GM19351 (cell line): ENCODE measurements at regions not wholly inside any gene's neighbourhood (a gene's known extent, or its start where the extent isn't known, plus 50 kb on each side); places are given as distances from the start of the nearest gene placed in this dataset.
A peak's percentile ranks its signal among the peaks of the same experiment; 100 is the strongest.
"Not testable (repeated sequence)": the region's sequence is repeated elsewhere in the genome, so short reads cannot be mapped to it uniquely, and the experiment has no call there.

Experiments
- ATAC-seq: cut with Tn5 transposase; IDR thresholded peaks from one replicate; pipeline ENCODE4 v1.9.1; 2021; ENCODE audit warnings: mild to moderate bottlenecking, moderate library complexity; ENCODE audit not compliant: unreplicated experiment

DNA sequence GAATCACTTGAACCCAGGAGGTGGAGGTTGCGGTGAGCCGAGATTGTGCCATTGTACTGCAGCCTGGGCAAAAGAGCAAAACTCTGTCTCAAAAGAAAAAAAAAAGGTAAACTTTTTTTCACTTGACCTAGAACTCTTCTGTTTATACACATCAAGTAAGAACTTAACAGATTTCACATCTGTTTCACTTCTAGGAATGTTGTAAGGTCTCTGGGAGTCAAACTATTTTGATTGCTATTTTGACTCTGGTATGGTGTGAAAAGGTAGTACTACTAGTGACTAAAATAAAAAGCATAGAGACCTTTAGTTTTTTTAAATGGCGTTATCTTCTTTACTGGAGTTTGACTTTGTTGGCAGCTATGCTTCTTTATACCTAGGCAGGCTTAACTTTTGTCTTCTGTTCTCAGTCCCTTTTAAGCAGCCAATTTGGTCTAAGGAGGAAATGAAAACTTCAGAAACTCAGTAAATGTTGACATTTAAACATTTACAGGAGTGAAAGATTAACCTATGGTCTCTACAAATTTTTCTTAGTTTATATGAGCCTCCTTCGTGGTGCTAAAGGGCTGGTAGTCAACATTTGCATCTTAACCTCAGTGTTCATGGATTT is 84.7 kb downstream of the METTL2B start:
- ATAC-seq = not testable (repeated sequence)

DNA sequence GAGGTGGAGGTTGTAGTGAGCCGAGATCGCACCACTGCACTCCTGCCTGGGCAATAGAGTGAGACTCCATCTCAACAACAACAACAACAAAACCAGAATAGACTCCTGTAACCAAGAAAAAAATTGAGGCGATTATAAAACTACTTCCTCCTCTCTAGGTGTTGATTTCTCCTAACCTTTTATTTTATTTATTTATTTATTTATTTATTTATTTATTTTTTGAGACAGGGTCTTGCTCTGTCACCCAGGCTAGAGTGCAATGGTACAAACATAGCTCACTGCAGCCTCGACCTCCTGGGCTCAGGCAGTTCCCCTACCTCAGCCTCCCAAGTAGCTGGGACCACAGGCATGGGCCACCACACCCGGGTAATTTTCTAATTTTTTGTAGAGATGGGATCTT is 86.2 kb downstream of the METTL2B start:
- ATAC-seq = not testable (repeated sequence)

DNA sequence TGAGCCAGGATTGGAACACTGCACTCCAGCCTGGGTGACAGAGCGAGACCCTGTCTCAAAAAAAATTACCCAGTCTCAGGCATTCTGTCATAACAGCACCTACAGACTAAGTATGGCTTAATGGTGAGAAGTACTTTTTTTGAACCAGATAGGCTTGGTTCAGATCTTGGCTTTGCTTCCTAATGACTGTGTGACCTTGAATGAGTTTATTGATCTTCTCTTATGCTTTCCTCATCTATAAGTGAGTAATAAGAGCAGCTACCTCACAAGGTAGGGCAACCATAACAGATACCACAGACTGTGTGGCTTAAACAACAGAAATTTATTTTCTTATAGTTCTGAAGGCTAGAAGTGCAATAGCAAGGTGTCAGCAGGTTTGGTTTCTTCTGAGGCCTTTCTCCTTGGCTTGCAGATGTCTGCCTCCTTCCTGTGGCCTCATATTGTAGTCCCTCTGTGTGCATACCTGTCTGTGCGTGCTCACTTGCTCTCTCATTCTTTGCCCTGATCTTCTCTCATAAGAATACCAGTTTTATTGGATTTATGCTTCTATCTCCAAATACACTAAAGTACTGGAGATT is 87.7 kb downstream of the METTL2B start:
- ATAC-seq = not testable (repeated sequence)

DNA sequence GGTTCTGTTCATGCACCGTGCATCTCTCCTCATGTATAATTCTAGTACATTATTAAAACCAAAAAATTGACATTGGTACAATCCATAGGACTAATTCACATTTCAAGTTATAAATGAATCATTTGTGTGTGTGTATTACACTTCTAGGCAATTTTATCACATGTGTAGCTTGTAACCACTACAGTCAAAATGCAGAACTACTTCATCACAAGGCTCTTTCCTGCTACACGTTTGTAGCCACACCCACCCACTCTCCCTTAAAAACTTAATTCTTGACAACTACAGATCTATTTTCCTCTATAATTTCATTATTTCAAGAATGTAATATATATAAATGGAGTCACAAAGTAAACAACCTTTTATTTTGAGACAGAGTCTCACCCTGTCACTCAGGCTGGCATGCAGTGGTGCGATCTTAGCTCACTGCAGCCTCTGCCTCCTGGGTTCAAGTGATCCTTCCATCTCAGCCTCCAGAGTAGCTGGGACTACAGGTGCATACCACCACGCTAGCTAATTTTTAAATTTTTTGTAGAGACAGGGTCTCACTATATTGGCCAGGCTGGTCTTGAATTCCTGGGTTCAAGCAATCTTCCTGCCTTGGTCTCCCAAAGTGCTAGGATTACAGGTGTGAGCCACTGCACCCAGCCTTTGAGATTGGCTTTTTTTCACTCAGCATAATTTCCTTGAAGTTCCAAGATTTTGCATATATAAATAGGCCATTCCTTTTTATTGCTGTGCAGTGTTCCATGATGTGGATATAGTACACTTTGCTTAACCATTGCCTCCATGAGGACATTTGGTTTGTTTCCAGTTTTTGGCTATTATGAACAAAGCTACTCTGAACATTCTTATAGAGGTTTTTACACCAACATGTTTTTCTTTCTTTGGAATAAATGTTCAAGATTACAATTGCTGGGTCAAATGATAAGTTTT is 88.7 kb downstream of the METTL2B start:
- not testable (repeated sequence) for ATAC-seq

DNA sequence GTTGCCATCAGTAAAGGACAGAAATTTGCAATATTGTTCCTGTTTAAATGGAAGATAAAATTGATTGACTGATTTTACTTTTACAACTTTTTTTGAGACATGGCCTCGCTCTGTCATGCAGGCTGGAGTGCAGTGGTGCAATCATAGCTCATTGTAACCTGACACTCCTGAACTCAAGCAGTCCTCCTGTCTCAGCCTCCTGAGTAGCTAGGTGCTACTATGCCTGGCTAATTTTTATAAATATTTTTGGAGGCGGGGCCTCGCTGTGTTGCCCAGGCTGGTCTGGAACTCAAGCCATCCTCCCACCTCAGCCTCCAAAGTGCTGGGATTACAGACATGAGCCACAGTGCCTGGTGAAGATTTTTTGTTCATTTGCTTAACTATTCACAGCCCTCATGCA is 96.8 kb upstream of the GARIN1A start:
- not testable (repeated sequence) for ATAC-seq

DNA sequence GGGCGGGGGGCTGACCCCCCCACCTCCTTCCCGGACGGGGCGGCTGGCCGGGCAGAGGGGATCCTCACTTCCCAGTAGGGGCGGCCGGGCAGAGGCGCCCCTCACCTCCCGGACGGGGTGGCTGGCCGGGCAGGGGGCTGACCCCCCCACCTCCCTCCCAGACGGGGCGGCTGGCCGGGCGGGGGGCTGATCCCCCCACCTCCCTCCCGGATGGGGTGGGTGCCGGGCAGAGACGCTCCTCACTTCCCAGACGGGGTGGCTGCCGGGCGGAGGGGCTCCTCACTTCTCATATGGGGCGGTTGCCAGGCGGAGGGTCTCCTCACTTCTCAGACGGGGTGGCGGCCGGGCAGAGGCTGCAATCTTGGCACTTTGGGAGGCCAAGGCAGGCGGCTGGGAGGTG is 95.1 kb upstream of the GARIN1A start:
- ATAC-seq = not testable (repeated sequence)

DNA sequence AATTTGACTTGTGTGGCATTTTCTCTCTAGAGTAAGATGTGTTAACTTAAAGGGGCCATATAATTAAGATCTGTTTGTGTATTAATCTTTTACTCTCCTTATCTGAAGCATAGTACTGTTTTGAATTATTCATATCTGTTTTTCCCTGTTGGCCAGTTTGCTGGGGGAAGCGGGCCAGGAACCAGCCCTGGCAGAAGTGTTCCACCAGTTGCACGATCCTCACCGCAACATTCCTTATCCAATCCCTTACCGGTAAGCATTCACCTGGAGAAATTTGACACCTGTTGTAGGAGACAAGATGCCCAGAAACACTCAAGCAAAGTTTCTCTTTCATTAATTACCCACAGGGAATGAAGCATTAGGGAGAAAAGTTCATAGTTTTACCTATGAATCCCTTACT is 92.2 kb upstream of the GARIN1A start:
- ATAC-seq = not testable (repeated sequence)

DNA sequence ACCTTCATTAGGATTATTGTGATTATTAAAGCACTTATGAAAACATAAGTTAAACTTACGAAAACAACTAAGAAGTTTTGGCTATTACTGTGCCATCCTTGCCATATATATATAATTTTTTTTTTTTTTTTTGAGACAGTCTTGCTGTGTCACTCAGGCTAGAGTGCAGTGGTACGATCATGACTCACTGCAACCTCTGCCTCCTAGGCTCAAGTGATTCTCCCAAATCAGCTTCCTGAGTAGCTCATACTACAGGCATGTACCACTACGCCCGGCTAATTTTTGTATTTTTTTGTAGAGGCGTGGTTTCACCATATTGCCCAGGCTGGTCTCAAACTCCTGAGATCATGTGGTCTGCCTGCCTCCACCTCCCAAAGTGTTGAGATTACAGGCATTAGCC is 91.0 kb upstream of the GARIN1A start:
- not testable (repeated sequence) for ATAC-seq

DNA sequence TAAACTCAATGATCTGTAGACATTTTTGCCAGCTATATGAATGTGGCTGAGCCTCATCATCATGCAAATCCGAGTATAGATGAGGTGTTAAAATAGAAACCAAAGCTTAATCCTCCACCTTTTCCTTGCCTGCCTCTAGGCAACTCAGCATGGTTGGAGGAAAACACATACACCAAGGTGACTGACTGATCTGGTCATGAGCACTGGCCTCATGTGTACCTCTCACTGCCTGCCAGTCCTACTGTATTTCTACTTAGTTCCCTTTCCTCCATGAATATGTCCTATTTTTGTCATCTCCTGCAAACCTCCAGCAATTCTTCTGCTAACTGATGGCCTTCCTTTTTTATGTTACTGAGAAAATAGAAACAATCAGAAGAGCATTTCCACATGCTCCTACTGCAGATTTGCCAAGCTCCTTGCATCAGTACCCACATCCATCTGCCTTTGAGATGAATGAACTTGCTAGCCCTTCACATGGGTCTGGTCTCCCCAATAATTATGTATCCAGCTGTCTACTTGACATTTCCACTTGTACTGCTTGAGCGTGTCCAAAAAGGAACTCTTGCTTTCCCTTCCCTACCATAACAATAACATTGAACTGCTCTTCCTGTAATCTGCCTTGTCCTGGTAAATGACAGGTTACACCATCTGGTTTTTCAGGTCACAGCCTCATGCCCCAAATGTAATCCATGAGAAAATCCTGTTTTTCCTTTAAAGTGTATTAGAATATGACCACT is 90.1 kb upstream of the GARIN1A start:
- ATAC-seq = not testable (repeated sequence)

DNA sequence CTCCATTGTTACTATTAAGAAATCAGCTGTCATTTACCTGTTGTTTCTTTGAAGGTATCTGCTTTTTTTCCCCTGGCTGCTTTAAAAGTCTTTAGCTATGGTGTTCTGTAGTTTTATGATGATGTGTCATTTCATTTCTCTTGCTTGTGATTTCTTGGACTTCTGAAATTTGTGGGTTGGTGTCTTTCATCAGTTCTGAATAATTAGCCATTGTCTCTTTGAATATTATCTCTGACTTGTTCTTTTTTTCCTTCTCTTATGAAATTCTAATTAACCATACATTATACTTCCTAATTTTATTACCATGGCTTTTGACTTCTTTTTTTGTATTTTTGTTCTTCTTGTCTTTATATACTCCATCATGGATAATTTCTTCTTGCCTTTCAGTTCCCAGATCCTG is 85.4 kb upstream of the GARIN1A start:
- ATAC-seq = not testable (repeated sequence)

DNA sequence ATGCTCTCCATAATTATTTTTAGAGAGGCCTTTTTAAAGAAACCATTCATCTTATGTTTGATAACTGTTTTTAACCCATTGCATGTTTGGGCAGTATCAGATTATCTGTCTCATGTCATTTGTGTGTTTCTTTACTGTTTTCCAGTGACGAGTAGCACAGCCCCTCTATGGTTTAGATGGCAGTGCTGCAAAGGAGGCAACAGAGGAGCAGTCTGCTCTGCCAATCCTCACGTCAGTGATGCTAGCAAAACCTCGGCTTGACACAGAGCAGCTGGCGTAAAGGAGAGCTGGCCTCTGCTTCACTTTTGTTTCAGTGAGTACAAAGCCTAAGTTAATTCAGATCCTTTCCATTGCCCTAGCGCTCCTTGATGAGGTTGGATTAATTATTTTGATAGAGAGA is 80.4 kb upstream of the GARIN1A start:
- no peak for ATAC-seq

DNA sequence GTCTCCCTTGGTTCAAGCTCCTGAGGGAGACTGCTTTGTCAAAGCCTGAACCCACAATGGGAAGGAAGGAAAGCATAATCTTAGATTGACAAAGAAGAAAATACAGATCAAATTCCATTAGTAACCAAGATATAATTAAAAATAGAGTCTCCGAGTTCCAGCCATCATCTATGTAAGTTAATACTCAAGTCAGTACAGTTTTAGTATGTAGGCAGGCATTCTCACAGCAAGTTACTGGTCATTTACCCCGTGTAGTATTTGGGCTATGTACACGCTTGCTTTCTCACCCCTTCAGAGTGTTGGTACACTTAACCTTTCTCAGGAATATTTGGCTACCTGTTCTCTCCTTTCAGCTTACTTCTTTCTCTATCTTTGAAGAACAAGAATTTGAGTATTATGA is 79.9 kb upstream of the GARIN1A start:
- ATAC-seq = not testable (repeated sequence)

DNA sequence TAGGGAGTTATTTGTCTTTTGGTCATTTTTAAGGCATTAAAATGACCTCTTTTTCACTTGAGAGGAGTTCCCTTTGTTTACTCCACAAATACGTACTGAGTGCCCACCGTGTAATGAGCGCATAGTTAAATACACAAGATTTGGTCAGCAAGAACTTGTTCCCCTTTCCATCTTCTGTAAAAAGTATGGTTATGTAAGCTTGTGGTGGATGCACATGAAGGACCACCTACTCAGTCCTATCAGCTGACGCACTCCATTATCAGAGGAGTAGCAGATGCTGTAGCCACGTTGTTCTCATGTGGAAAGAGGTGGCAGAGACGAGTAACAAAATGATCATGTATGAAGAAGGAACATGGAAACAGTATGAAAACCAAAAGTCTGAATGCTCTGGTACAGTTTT is 78.0 kb upstream of the GARIN1A start:
- not testable (repeated sequence) for ATAC-seq

DNA sequence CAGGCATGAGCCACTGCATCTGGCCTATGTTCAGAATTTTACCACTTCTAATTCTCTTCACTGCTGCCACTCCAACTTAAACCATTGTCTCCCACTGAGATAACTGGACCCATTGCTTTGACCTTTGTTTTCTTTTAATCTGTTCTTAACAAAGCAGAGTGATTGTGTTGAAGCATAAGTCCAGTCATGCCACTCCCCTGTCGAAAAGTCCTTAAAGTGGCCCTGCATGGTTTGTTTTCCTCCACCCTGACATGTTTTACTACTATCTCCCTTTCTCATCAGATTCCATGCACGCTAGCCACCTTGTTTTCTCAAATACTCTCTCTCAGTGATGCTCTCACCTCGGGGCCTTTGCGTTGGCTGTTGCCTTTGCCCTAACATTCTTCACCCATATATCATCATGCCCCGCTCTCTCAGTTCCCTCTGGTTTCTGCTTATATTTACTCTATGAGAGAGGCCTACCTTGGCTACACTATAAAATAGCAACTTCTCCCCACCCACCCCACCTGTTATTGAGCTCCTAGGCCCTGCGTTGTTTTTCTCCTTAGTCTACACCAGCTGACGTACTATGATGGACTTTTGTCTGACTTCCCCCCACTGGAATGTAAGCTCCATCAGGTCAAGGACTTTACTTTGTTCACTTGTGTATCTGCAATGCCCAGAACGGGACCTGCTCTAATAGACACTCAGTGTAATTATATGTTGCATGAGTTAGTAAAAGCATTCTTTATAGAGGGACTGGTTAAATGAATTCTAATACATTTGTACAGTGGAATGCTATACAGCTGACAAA is 75.6 kb upstream of the GARIN1A start:
- ATAC-seq = not testable (repeated sequence)

DNA sequence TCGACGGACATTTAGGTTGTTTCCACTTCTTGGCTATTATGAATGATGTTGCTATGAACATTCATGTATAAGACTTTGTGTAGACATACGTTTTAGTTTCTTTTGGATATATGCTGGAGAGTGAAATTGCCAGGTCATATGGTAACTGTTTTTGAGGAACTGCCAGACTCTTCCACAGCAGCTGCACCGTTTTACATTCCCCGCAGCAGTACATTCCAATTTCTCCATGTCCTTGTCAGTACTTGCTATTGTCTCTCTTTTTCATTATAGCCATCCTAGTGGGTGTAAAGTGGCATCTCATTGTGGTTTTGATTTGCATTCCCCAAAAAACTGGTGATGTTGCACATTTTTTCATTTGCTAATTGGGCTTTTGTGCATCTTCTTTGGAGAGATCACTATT is 73.1 kb upstream of the GARIN1A start:
- not testable (repeated sequence) for ATAC-seq

DNA sequence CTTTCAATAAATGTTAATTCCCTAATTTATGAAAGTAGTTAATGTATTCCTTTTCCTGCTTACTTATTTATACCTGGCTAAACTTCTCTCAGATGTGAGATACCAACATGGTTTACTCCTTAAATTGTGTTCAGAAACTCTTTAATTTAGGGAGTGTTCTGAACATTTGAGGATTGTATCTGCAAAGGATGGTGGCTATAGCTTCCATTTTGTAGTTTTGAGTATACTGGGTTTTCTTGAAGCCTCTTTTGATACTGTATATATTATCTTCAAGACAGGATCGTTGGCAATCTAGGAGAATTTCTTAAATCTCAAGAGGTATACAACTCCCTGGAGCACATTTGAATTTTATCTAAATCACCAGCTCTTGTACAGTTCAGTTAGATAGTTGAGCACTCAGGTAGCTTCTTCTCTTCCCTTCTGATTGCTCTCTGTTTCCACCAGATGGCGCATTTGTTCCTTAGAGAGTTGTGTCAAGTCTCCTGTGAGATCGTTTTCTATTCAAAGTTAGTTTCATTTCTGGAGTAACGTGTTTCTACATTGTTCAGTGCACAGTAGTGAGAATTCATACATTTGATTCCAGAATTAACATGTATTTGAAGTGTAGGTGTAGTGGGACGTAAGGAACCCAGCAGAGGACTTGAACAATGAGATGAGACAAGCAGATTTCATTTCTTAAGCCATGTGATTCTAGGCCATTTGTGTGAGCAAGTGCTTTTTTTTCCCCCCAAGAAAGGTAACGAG is 63.2 kb upstream of the GARIN1A start:
- ATAC-seq = peak; percentile 81

DNA sequence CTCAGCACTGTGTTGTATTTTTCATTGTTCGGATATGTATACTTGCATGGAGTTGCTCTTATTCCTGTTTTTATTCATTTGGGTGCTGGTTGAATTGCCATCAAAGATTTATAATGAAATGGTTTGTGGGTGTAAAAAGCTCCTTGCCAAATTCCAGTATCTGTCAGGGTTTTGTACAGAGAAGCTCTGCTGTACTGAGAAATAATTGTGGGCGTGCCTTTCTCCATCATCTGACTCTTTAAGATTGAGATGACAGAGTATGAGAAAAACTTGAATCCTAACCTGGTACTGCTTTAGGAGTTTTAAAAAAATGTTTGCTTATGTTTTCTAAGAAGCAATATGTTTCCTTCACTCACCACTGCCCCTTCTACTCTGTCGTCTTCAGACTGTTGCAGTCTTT is 58.7 kb upstream of the GARIN1A start:
- ATAC-seq = not testable (repeated sequence)

DNA sequence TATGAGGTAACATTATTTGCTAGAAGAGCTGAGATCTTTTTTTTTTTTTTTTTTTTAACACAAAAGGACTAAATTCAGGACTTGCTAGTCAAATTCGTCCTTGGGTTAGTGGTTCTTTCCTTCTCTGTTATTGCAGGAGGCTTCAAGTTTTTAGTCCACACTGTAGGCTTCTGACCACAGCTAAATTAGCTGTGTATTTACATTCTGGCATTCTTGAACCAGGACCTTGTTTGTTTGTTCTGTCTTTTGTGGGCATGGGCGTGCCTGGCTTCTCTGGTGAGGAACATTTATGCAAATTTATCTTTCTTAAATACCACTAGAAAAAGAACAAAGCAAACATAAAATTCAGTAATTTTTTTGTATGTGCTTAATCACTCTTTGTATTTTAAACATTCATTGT is 57.3 kb upstream of the GARIN1A start:
- not testable (repeated sequence) for ATAC-seq

DNA sequence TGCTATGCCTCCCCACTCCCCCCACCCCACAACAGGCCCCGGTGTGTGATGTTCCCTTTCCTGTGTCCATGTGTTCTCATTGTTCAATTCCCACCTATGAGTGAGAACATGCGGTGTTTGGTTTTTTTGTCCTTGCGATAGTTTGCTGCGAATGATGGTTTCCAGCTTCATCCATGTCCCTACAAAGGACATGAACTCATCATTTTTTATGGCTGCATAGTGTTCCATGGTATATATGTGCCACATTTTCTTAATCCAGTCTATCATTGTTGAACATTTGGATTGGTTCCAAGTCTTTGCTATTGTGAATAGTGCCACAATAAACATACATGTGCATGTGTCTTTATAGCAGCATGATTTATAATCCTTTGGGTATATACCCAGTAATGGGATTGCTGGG is 55.3 kb upstream of the GARIN1A start:
- ATAC-seq = not testable (repeated sequence)
